ENCODE measurements at regions not wholly inside any gene's neighbourhood (a gene's known extent, or its start where the extent isn't known, plus 50 kb on each side); places are given as distances from the start of the nearest gene placed in this dataset.
A peak's percentile ranks its signal among the peaks of the same experiment; 100 is the strongest.

DNA sequence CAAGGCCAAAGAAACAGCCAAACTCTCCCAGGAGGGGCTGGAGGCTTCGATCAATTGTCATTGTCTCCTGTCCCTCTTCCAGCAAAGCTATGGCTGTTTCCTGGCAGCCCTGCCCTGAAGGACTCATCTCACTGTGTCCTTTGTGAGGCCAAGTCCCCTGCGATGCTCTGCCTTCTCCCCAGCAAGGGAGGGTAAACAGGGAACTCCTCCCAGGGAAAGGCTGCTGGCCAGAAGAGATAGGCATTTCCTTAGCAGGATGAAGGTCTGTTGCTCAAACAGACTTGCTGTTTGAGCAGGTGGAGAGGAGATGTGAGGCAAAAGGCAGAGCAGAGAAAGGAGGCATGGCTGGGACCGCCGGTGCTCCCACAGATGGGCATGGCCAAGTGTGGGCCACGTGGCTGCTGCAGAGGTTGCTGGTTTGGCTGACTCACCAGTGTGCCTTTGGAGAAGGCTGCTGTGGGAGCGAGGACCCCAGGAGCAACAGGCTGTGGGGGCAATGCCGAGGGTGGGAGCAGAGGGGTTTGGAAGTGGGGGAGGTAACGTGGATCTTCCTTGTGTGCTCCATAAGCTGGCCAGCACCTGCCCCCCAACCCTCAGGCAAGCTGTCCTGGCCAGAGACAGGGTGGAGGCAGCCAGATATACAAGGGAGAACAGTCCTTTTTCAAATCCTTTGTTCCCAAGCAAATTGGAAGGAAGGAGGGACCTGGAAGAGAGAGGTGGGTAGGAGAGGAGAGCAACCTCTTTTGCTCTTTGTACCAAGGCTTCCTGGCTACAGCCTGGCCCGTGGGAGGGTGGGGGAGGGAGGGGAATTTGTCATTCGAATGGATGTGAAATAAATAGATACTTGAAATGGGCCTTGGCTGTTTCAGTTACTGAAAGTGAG is 449.8 kb downstream of the SIPA1L2 start:
- no peak overlapping the region for H3K14ac ChIP-seq (replicated peaks; ENCODE audit: low read depth, low read length)
- intact Hi-C loops (cut with micrococcal nuclease) (no loop called here), in situ Hi-C loops (cut with MboI; ENCODE audit: low sequenced_read_pairs) (no loop called here), dilution Hi-C loops (cut with HindIII; ENCODE audit: low sequenced_read_pairs, unreplicated experiment) (no loop called here)
- H3K4me2 ChIP-seq (ENCODE audit: low read depth, low read length), result no peak overlapping the region
- no peak for TF ChIP-seq NFE2L2 (IDR thresholded peaks at IDR 0.05; ENCODE audit: low read depth, low read length)
- TF ChIP-seq, protein P1, sequence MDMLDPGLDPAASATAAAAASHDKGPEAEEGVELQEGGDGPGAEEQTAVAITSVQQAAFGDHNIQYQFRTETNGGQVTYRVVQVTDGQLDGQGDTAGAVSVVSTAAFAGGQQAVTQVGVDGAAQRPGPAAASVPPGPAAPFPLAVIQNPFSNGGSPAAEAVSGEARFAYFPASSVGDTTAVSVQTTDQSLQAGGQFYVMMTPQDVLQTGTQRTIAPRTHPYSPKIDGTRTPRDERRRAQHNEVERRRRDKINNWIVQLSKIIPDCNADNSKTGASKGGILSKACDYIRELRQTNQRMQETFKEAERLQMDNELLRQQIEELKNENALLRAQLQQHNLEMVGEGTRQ (IDR thresholded peaks at IDR 0.05; ENCODE audit: low read depth, low read length), result 0 out of 2 replicates have a peak, but pooled peaks have one; percentile 28
- ATAC-seq (ENCODE audit: low read depth) (no peak), DNase-seq (no peak)
- ChIA-PET POLR2A (ENCODE audit: unreplicated experiment) (no interaction called here), CTCF (no interaction called here)
- no peak overlapping the region for H4K8ac ChIP-seq (ENCODE audit: low read depth in 2 of 2, low read length in 2 of 2)
- H3K23ac ChIP-seq (ENCODE audit: low read depth, low read length), result no peak overlapping the region
- H2AFZ ChIP-seq (replicated peaks; ENCODE audit: low read length, poor library complexity), result peak overlapping the region; percentile 75
- no TSS peak for BruUV-seq (replicated peaks)
- peaks cover 11% of the 10 kb centered on the region; the same call in 1 of the 2 replicates for H3K27me3 ChIP-seq (ENCODE audit: control insufficient read depth, insufficient read depth, low read length)
- H2BK5ac ChIP-seq (ENCODE audit: low read depth, low read length, poor library complexity, severe bottlenecking), result no peak overlapping the region
- H3K79me1 ChIP-seq (ENCODE audit: low read depth in 1 of 2, low read length in 2 of 2), result no peaks in the 10 kb centered on the region
- no peak overlapping the region for H3K27ac ChIP-seq (ENCODE audit: insufficient read depth, low read length)
- no peak overlapping the region for H3K56ac ChIP-seq (ENCODE audit: extremely low read depth, insufficient read depth, low read length)
- H3K4ac ChIP-seq (ENCODE audit: low read depth, low read length), result no peak overlapping the region
- no peaks in the 10 kb centered on the region; the same call in 1 of the 2 replicates for H3K9me1 ChIP-seq (ENCODE audit: insufficient read depth, low read length)
- no peaks in the 10 kb centered on the region; the same call in 1 of the 2 replicates for H3K4me1 ChIP-seq (ENCODE audit: control insufficient read depth, insufficient read depth, low read length)
- no peaks in the 10 kb centered on the region for H3K9me3 ChIP-seq (ENCODE audit: control insufficient read depth, insufficient read depth, low read length)
- no peak overlapping the region for H4K91ac ChIP-seq (ENCODE audit: insufficient read depth, low read depth, low read length)
- no CpG with 5 or more reads among the region's 10 CpGs for WGBS, 2 experiments (ENCODE audit: extremely low coverage in 2 of 2, insufficient read length in 1 of 2)
- no peak overlapping the region for H2BK15ac ChIP-seq (ENCODE audit: low read depth, low read length)
- H2AK9ac ChIP-seq (replicated peaks; ENCODE audit: low read depth, low read length, poor library complexity), result no peak overlapping the region
- no peak overlapping the region for H3K4me3 ChIP-seq (ENCODE audit: insufficient read depth, low read depth, low read length)
- no peak overlapping the region for H4K5ac ChIP-seq (ENCODE audit: low read depth, low read length)
- no peak overlapping the region for H2AK5ac ChIP-seq (ENCODE audit: low read depth, low read length)
- no peaks in the 10 kb centered on the region for H3K36me3 ChIP-seq (ENCODE audit: control insufficient read depth, insufficient read depth, low read length)
- no peaks in the 10 kb centered on the region for H4K20me1 ChIP-seq (ENCODE audit: insufficient read depth, low read length)
- H2BK20ac ChIP-seq (ENCODE audit: low read depth, low read length), result no peak overlapping the region
- H3K9ac ChIP-seq (ENCODE audit: low read depth, low read length), result no peak overlapping the region
- no peak overlapping the region for H2BK120ac ChIP-seq (ENCODE audit: low read depth, low read length)
- no peak overlapping the region for H3K18ac ChIP-seq (ENCODE audit: low read depth, low read length)

All from IMR-90 (cell line).